ENCODE measurements at regions not wholly inside any gene's neighbourhood (a gene's known extent, or its start where the extent isn't known, plus 50 kb on each side); places are given as distances from the start of the nearest gene placed in this dataset.
A peak's percentile ranks its signal among the peaks of the same experiment; 100 is the strongest.

- no peak overlapping the region for H3K9ac ChIP-seq (ENCODE audit: low read length)
- H3K4me1 ChIP-seq (ENCODE audit: low read length): peaks cover 21% of the 10 kb centered on the region
- no peaks in the 10 kb centered on the region for H3K36me3 ChIP-seq (ENCODE audit: insufficient read depth, low read length)
- H3K9me3 ChIP-seq (ENCODE audit: low read length): no peaks in the 10 kb centered on the region
- no peaks in the 10 kb centered on the region for H3K9me2 ChIP-seq (replicated peaks; ENCODE audit: insufficient read depth, low read length)
- H3K27ac ChIP-seq (ENCODE audit: low read length): no peak overlapping the region
- H3K27me3 ChIP-seq (ENCODE audit: low read length): no peaks in the 10 kb centered on the region
- no peaks in the 10 kb centered on the region for H4K20me1 ChIP-seq (ENCODE audit: insufficient read depth, low read depth, low read length)
- DNase-seq: no peak
- peak overlapping the region; percentile 53 for H2AFZ ChIP-seq (ENCODE audit: low read length)
- no peak overlapping the region for H3K4me2 ChIP-seq (ENCODE audit: low read depth, low read length, poor library complexity, severe bottlenecking)
- no peak overlapping the region for H3K4me3 ChIP-seq (ENCODE audit: low read length)
- H3K79me2 ChIP-seq (ENCODE audit: low read length): no peaks in the 10 kb centered on the region
Observed at GRCh38 chr6:87824958-87825491, 123.0 kb upstream of the AKIRIN2 start.

- Histone ChIP-seq H3K4me3 (ENCODE audit: low read length) (no peak overlapping the region), H3K4me1 (ENCODE audit: low read length) (peaks cover 12% of the 10 kb centered on the region), H3K36me3 (ENCODE audit: insufficient read depth, low read length) (no peaks in the 10 kb centered on the region), H4K20me1 (ENCODE audit: insufficient read depth, low read depth, low read length) (no peaks in the 10 kb centered on the region), H3K79me2 (ENCODE audit: low read length) (no peaks in the 10 kb centered on the region), H3K9me2 (replicated peaks; ENCODE audit: insufficient read depth, low read length) (no peaks in the 10 kb centered on the region), H3K9ac (ENCODE audit: low read length) (no peak overlapping the region), H3K27ac (ENCODE audit: low read length) (no peak overlapping the region), H3K27me3 (ENCODE audit: low read length) (no peaks in the 10 kb centered on the region), H3K9me3 (ENCODE audit: low read length) (no peaks in the 10 kb centered on the region), H3K4me2 (ENCODE audit: low read depth, low read length, poor library complexity, severe bottlenecking) (no peak overlapping the region), H2AFZ (ENCODE audit: low read length) (no peak overlapping the region)
- DNase-seq: no peak
Observed at GRCh38 chr6:87822011-87822410, 120.0 kb upstream of the AKIRIN2 start.

GRCh38 chr6:87820343-87820984 lies 118.4 kb upstream of the AKIRIN2 start:
- H3K4me2 ChIP-seq (ENCODE audit: low read depth, low read length, poor library complexity, severe bottlenecking): no peak overlapping the region
- H3K27ac ChIP-seq (ENCODE audit: low read length): no peak overlapping the region
- no peak overlapping the region for H3K4me3 ChIP-seq (ENCODE audit: low read length)
- no peaks in the 10 kb centered on the region for H3K36me3 ChIP-seq (ENCODE audit: insufficient read depth, low read length)
- no peaks in the 10 kb centered on the region for H3K79me2 ChIP-seq (ENCODE audit: low read length)
- H4K20me1 ChIP-seq (ENCODE audit: insufficient read depth, low read depth, low read length): no peaks in the 10 kb centered on the region
- no peaks in the 10 kb centered on the region for H3K9me2 ChIP-seq (replicated peaks; ENCODE audit: insufficient read depth, low read length)
- H3K4me1 ChIP-seq (ENCODE audit: low read length): peaks cover 3% of the 10 kb centered on the region; the same call in 1 of the 2 replicates
- H3K9me3 ChIP-seq (ENCODE audit: low read length): no peaks in the 10 kb centered on the region
- H2AFZ ChIP-seq (ENCODE audit: low read length): no peak overlapping the region
- H3K9ac ChIP-seq (ENCODE audit: low read length): no peak overlapping the region
- no peak for DNase-seq
- no peaks in the 10 kb centered on the region for H3K27me3 ChIP-seq (ENCODE audit: low read length)

GRCh38 chr6:87817183-87817582 lies 115.2 kb upstream of the AKIRIN2 start:
- Histone ChIP-seq H4K20me1 (ENCODE audit: insufficient read depth, low read depth, low read length) (no peaks in the 10 kb centered on the region), H3K9me2 (replicated peaks; ENCODE audit: insufficient read depth, low read length) (no peaks in the 10 kb centered on the region), H3K4me1 (ENCODE audit: low read length) (no peaks in the 10 kb centered on the region), H3K27ac (ENCODE audit: low read length) (no peak overlapping the region), H3K27me3 (ENCODE audit: low read length) (no peaks in the 10 kb centered on the region), H3K36me3 (ENCODE audit: insufficient read depth, low read length) (no peaks in the 10 kb centered on the region), H3K4me2 (ENCODE audit: low read depth, low read length, poor library complexity, severe bottlenecking) (no peak overlapping the region), H3K4me3 (ENCODE audit: low read length) (no peak overlapping the region), H3K9ac (ENCODE audit: low read length) (no peak overlapping the region), H3K79me2 (ENCODE audit: low read length) (no peaks in the 10 kb centered on the region), H2AFZ (ENCODE audit: low read length) (no peak overlapping the region), H3K9me3 (ENCODE audit: low read length) (no peaks in the 10 kb centered on the region)
- DNase-seq: no peak

GRCh38 chr6:87815449-87815848 lies 113.4 kb upstream of the AKIRIN2 start:
- peak; percentile 51 for DNase-seq

GRCh38 chr6:87808005-87808757 lies 106.1 kb upstream of the AKIRIN2 start:
- H3K4me3 ChIP-seq (ENCODE audit: low read length): no peak overlapping the region
- no peaks in the 10 kb centered on the region for H4K20me1 ChIP-seq (ENCODE audit: insufficient read depth, low read depth, low read length)
- no peak overlapping the region for H2AFZ ChIP-seq (ENCODE audit: low read length)
- H3K79me2 ChIP-seq (ENCODE audit: low read length): no peaks in the 10 kb centered on the region
- H3K9me3 ChIP-seq (ENCODE audit: low read length): no peaks in the 10 kb centered on the region
- no peaks in the 10 kb centered on the region for H3K36me3 ChIP-seq (ENCODE audit: insufficient read depth, low read length)
- no peaks in the 10 kb centered on the region for H3K27me3 ChIP-seq (ENCODE audit: low read length)
- no peaks in the 10 kb centered on the region for H3K9me2 ChIP-seq (replicated peaks; ENCODE audit: insufficient read depth, low read length)
- no peaks in the 10 kb centered on the region for H3K4me1 ChIP-seq (ENCODE audit: low read length)
- no peak overlapping the region for H3K27ac ChIP-seq (ENCODE audit: low read length)
- no peak overlapping the region for H3K4me2 ChIP-seq (ENCODE audit: low read depth, low read length, poor library complexity, severe bottlenecking)
- no peak overlapping the region for H3K9ac ChIP-seq (ENCODE audit: low read length)
- DNase-seq: no peak

More at GRCh38 chr6:87815449-87815848, 113.4 kb upstream of the AKIRIN2 start:
- Histone ChIP-seq H3K27me3 (ENCODE audit: low read length) (no peaks in the 10 kb centered on the region), H3K4me1 (ENCODE audit: low read length) (no peaks in the 10 kb centered on the region), H2AFZ (ENCODE audit: low read length) (no peak overlapping the region), H3K4me3 (ENCODE audit: low read length) (no peak overlapping the region), H3K27ac (ENCODE audit: low read length) (no peak overlapping the region), H3K79me2 (ENCODE audit: low read length) (no peaks in the 10 kb centered on the region), H4K20me1 (ENCODE audit: insufficient read depth, low read depth, low read length) (no peaks in the 10 kb centered on the region), H3K4me2 (ENCODE audit: low read depth, low read length, poor library complexity, severe bottlenecking) (no peak overlapping the region), H3K36me3 (ENCODE audit: insufficient read depth, low read length) (no peaks in the 10 kb centered on the region), H3K9ac (ENCODE audit: low read length) (no peak overlapping the region), H3K9me2 (replicated peaks; ENCODE audit: insufficient read depth, low read length) (no peaks in the 10 kb centered on the region), H3K9me3 (ENCODE audit: low read length) (no peaks in the 10 kb centered on the region)

- no peak overlapping the region for H3K9ac ChIP-seq (ENCODE audit: low read length)
- no peak overlapping the region for H3K27ac ChIP-seq (ENCODE audit: low read length)
- no peaks in the 10 kb centered on the region for H3K36me3 ChIP-seq (ENCODE audit: insufficient read depth, low read length)
- H3K9me2 ChIP-seq (replicated peaks; ENCODE audit: insufficient read depth, low read length): no peaks in the 10 kb centered on the region
- H3K27me3 ChIP-seq (ENCODE audit: low read length): no peaks in the 10 kb centered on the region
- no peaks in the 10 kb centered on the region for H3K79me2 ChIP-seq (ENCODE audit: low read length)
- DNase-seq: no peak
- H3K4me1 ChIP-seq (ENCODE audit: low read length): no peaks in the 10 kb centered on the region
- no peaks in the 10 kb centered on the region for H3K9me3 ChIP-seq (ENCODE audit: low read length)
- H2AFZ ChIP-seq (ENCODE audit: low read length): no peak overlapping the region
- H4K20me1 ChIP-seq (ENCODE audit: insufficient read depth, low read depth, low read length): no peaks in the 10 kb centered on the region
- no peak overlapping the region for H3K4me3 ChIP-seq (ENCODE audit: low read length)
- H3K4me2 ChIP-seq (ENCODE audit: low read depth, low read length, poor library complexity, severe bottlenecking): no peak overlapping the region
Observed at GRCh38 chr6:87807475-87807874, 105.4 kb upstream of the AKIRIN2 start.

GRCh38 chr6:87806635-87807034 lies 104.6 kb upstream of the AKIRIN2 start:
- no peak overlapping the region for H3K4me3 ChIP-seq (ENCODE audit: low read length)
- H3K4me1 ChIP-seq (ENCODE audit: low read length): peaks cover 3% of the 10 kb centered on the region
- no peak overlapping the region for H3K27ac ChIP-seq (ENCODE audit: low read length)
- no peak overlapping the region for H3K4me2 ChIP-seq (ENCODE audit: low read depth, low read length, poor library complexity, severe bottlenecking)
- no peak overlapping the region for H2AFZ ChIP-seq (ENCODE audit: low read length)
- no peak for DNase-seq
- H3K27me3 ChIP-seq (ENCODE audit: low read length): no peaks in the 10 kb centered on the region
- no peaks in the 10 kb centered on the region for H3K79me2 ChIP-seq (ENCODE audit: low read length)
- H3K9me3 ChIP-seq (ENCODE audit: low read length): no peaks in the 10 kb centered on the region
- H4K20me1 ChIP-seq (ENCODE audit: insufficient read depth, low read depth, low read length): no peaks in the 10 kb centered on the region
- H3K9ac ChIP-seq (ENCODE audit: low read length): no peak overlapping the region
- H3K9me2 ChIP-seq (replicated peaks; ENCODE audit: insufficient read depth, low read length): no peaks in the 10 kb centered on the region
- H3K36me3 ChIP-seq (ENCODE audit: insufficient read depth, low read length): no peaks in the 10 kb centered on the region
